ENCODE measurements at regions not wholly inside any gene's neighbourhood (a gene's known extent, or its start where the extent isn't known, plus 50 kb on each side); places are given as distances from the start of the nearest gene placed in this dataset.

- Histone ChIP-seq H3K27me3 (ENCODE audit: insufficient read depth, poor library complexity, severe bottlenecking) (no peaks in the 10 kb centered on the region), H3K4me3 (replicated peaks; ENCODE audit: insufficient read depth, low read length) (no peak overlapping the region), H3K27ac (replicated peaks) (no peak overlapping the region)
- TF ChIP-seq POLR2AphosphoS5 (IDR thresholded peaks at IDR 0.05; ENCODE audit: low read depth) = no peak
- TF ChIP-seq CTCF (IDR thresholded peaks at IDR 0.05; ENCODE audit: insufficient read depth, low read length) = no peak
- no peak for TF ChIP-seq GABPA (IDR thresholded peaks at IDR 0.05; ENCODE audit: low read depth)
- no peak for TF ChIP-seq REST (IDR thresholded peaks at IDR 0.05; ENCODE audit: insufficient replicate concordance, low read depth)
- no peak for TF ChIP-seq SPI1 (IDR thresholded peaks at IDR 0.05; ENCODE audit: borderline replicate concordance, low read depth)
- no peak for DNase-seq (ENCODE audit: low read depth in 1 of 2, low spot score in 1 of 2)
Observed at GRCh38 chr3:43879166-43879565, 188.4 kb downstream of the ABHD5 start.

GRCh38 chr3:43882976-43883680, 192.4 kb downstream of the ABHD5 start:
- H3K27me3 ChIP-seq (ENCODE audit: insufficient read depth, poor library complexity, severe bottlenecking) = peaks cover 3% of the 10 kb centered on the region
- no peak overlapping the region for H3K4me3 ChIP-seq (replicated peaks; ENCODE audit: insufficient read depth, low read length)
- H3K27ac ChIP-seq (replicated peaks) = no peak overlapping the region
- TF ChIP-seq SPI1 (IDR thresholded peaks at IDR 0.05; ENCODE audit: borderline replicate concordance, low read depth) (no peak), CTCF (IDR thresholded peaks at IDR 0.05; ENCODE audit: insufficient read depth, low read length) (no peak), POLR2AphosphoS5 (IDR thresholded peaks at IDR 0.05; ENCODE audit: low read depth) (no peak), GABPA (IDR thresholded peaks at IDR 0.05; ENCODE audit: low read depth) (no peak), REST (IDR thresholded peaks at IDR 0.05; ENCODE audit: insufficient replicate concordance, low read depth) (no peak)
- no peak for DNase-seq (ENCODE audit: low read depth in 1 of 2, low spot score in 1 of 2)

- peaks cover 3% of the 10 kb centered on the region for H3K27me3 ChIP-seq (ENCODE audit: insufficient read depth, poor library complexity, severe bottlenecking)
- TF ChIP-seq POLR2AphosphoS5 (IDR thresholded peaks at IDR 0.05; ENCODE audit: low read depth) (no peak), SPI1 (IDR thresholded peaks at IDR 0.05; ENCODE audit: borderline replicate concordance, low read depth) (no peak), REST (IDR thresholded peaks at IDR 0.05; ENCODE audit: insufficient replicate concordance, low read depth) (no peak), GABPA (IDR thresholded peaks at IDR 0.05; ENCODE audit: low read depth) (no peak), CTCF (IDR thresholded peaks at IDR 0.05; ENCODE audit: insufficient read depth, low read length) (no peak)
- H3K4me3 ChIP-seq (replicated peaks; ENCODE audit: insufficient read depth, low read length) = no peak overlapping the region
- DNase-seq (ENCODE audit: low read depth in 1 of 2, low spot score in 1 of 2) = no peak
- no peak overlapping the region for H3K27ac ChIP-seq (replicated peaks)
Observed at GRCh38 chr3:43883729-43884396, 193.1 kb downstream of the ABHD5 start.

All from HL-60 (cell line).